ENCODE measurements at regions not wholly inside any gene's neighbourhood (a gene's known extent, or its start where the extent isn't known, plus 50 kb on each side); places are given as distances from the start of the nearest gene placed in this dataset.
"Not testable (repeated sequence)": the region's sequence is repeated elsewhere in the genome, so short reads cannot be mapped to it uniquely, and the experiment has no call there.

- H3K27me3 ChIP-seq (ENCODE audit: control insufficient read depth in 3 of 3, insufficient read depth in 3 of 3, low read length in 3 of 3) = no peaks in the 10 kb centered on the region
- no peaks in the 10 kb centered on the region for H3K4me1 ChIP-seq (ENCODE audit: control insufficient read depth in 3 of 3, insufficient read depth in 3 of 3, low read length in 3 of 3)
- no peaks in the 10 kb centered on the region for H3K9me3 ChIP-seq (ENCODE audit: control insufficient read depth in 3 of 3, low read length in 3 of 3)
- no peak overlapping the region for H3K27ac ChIP-seq (ENCODE audit: low read depth, low read length)
- no peak overlapping the region for H3K4me3 ChIP-seq (ENCODE audit: low read length in 3 of 3)
- H3K9ac ChIP-seq (ENCODE audit: low read depth in 1 of 3, low read length in 3 of 3) = no peak overlapping the region
- H3K36me3 ChIP-seq (ENCODE audit: control insufficient read depth in 3 of 3, insufficient read depth in 3 of 3, low read length in 3 of 3) = no peaks in the 10 kb centered on the region
Measured at GRCh38 chr9:25472681-25473080, 205.6 kb downstream of the TUSC1 start.

GRCh38 chr9:25472085-25472607 is 206.1 kb downstream of the TUSC1 start:
- Histone ChIP-seq H3K9me3 (ENCODE audit: control insufficient read depth in 3 of 3, low read length in 3 of 3) (no peaks in the 10 kb centered on the region), H3K4me3 (ENCODE audit: low read length in 3 of 3) (no peak overlapping the region), H3K27ac (ENCODE audit: low read depth, low read length) (no peak overlapping the region), H3K9ac (ENCODE audit: low read depth in 1 of 3, low read length in 3 of 3) (no peak overlapping the region), H3K27me3 (ENCODE audit: control insufficient read depth in 3 of 3, insufficient read depth in 3 of 3, low read length in 3 of 3) (no peaks in the 10 kb centered on the region), H3K4me1 (ENCODE audit: control insufficient read depth in 3 of 3, insufficient read depth in 3 of 3, low read length in 3 of 3) (no peaks in the 10 kb centered on the region), H3K36me3 (ENCODE audit: control insufficient read depth in 3 of 3, insufficient read depth in 3 of 3, low read length in 3 of 3) (no peaks in the 10 kb centered on the region)

GRCh38 chr9:25461416-25461815 is 216.8 kb downstream of the TUSC1 start:
- Histone ChIP-seq H3K4me1 (ENCODE audit: control insufficient read depth in 3 of 3, insufficient read depth in 3 of 3, low read length in 3 of 3) (no peaks in the 10 kb centered on the region), H3K27ac (ENCODE audit: low read depth, low read length) (no peak overlapping the region), H3K4me3 (ENCODE audit: low read length in 3 of 3) (no peak overlapping the region), H3K27me3 (ENCODE audit: control insufficient read depth in 3 of 3, insufficient read depth in 3 of 3, low read length in 3 of 3) (no peaks in the 10 kb centered on the region), H3K9me3 (ENCODE audit: control insufficient read depth in 3 of 3, low read length in 3 of 3) (no peaks in the 10 kb centered on the region), H3K9ac (ENCODE audit: low read depth in 1 of 3, low read length in 3 of 3) (no peak overlapping the region), H3K36me3 (ENCODE audit: control insufficient read depth in 3 of 3, insufficient read depth in 3 of 3, low read length in 3 of 3) (no peaks in the 10 kb centered on the region)

- H3K4me1 ChIP-seq (ENCODE audit: control insufficient read depth in 3 of 3, insufficient read depth in 3 of 3, low read length in 3 of 3) = no peaks in the 10 kb centered on the region
- no peak overlapping the region for H3K9ac ChIP-seq (ENCODE audit: low read depth in 1 of 3, low read length in 3 of 3)
- no peak overlapping the region for H3K27ac ChIP-seq (ENCODE audit: low read depth, low read length)
- no peak overlapping the region for H3K4me3 ChIP-seq (ENCODE audit: low read length in 3 of 3)
- no peaks in the 10 kb centered on the region for H3K36me3 ChIP-seq (ENCODE audit: control insufficient read depth in 3 of 3, insufficient read depth in 3 of 3, low read length in 3 of 3)
- H3K27me3 ChIP-seq (ENCODE audit: control insufficient read depth in 3 of 3, insufficient read depth in 3 of 3, low read length in 3 of 3) = no peaks in the 10 kb centered on the region
- no peaks in the 10 kb centered on the region for H3K9me3 ChIP-seq (ENCODE audit: control insufficient read depth in 3 of 3, low read length in 3 of 3)
Measured at GRCh38 chr9:25453875-25454274, 224.4 kb downstream of the TUSC1 start.

- H3K27me3 ChIP-seq (ENCODE audit: control insufficient read depth in 3 of 3, insufficient read depth in 3 of 3, low read length in 3 of 3) = no peaks in the 10 kb centered on the region
- no peak overlapping the region for H3K27ac ChIP-seq (ENCODE audit: low read depth, low read length)
- H3K9ac ChIP-seq (ENCODE audit: low read depth in 1 of 3, low read length in 3 of 3) = no peak overlapping the region
- H3K9me3 ChIP-seq (ENCODE audit: control insufficient read depth in 3 of 3, low read length in 3 of 3) = no peaks in the 10 kb centered on the region
- H3K36me3 ChIP-seq (ENCODE audit: control insufficient read depth in 3 of 3, insufficient read depth in 3 of 3, low read length in 3 of 3) = no peaks in the 10 kb centered on the region
- no peaks in the 10 kb centered on the region for H3K4me1 ChIP-seq (ENCODE audit: control insufficient read depth in 3 of 3, insufficient read depth in 3 of 3, low read length in 3 of 3)
- H3K4me3 ChIP-seq (ENCODE audit: low read length in 3 of 3) = no peak overlapping the region
Measured at GRCh38 chr9:25449503-25449902, 228.7 kb downstream of the TUSC1 start.

- H3K27ac ChIP-seq (ENCODE audit: low read depth, low read length); H3K4me1 ChIP-seq (ENCODE audit: control insufficient read depth in 3 of 3, insufficient read depth in 3 of 3, low read length in 3 of 3); H3K27me3 ChIP-seq (ENCODE audit: control insufficient read depth in 3 of 3, insufficient read depth in 3 of 3, low read length in 3 of 3); H3K4me3 ChIP-seq (ENCODE audit: low read length in 3 of 3); H3K9me3 ChIP-seq (ENCODE audit: control insufficient read depth in 3 of 3, low read length in 3 of 3); H3K36me3 ChIP-seq (ENCODE audit: control insufficient read depth in 3 of 3, insufficient read depth in 3 of 3, low read length in 3 of 3); H3K9ac ChIP-seq (ENCODE audit: low read depth in 1 of 3, low read length in 3 of 3): not testable (repeated sequence)
Measured at GRCh38 chr9:25445721-25446120, 232.5 kb downstream of the TUSC1 start.

- H3K9me3 ChIP-seq (ENCODE audit: control insufficient read depth in 3 of 3, low read length in 3 of 3) = no peaks in the 10 kb centered on the region
- H3K36me3 ChIP-seq (ENCODE audit: control insufficient read depth in 3 of 3, insufficient read depth in 3 of 3, low read length in 3 of 3) = no peaks in the 10 kb centered on the region
- H3K4me3 ChIP-seq (ENCODE audit: low read length in 3 of 3) = no peak overlapping the region
- no peak overlapping the region for H3K27ac ChIP-seq (ENCODE audit: low read depth, low read length)
- no peaks in the 10 kb centered on the region for H3K4me1 ChIP-seq (ENCODE audit: control insufficient read depth in 3 of 3, insufficient read depth in 3 of 3, low read length in 3 of 3)
- H3K9ac ChIP-seq (ENCODE audit: low read depth in 1 of 3, low read length in 3 of 3) = no peak overlapping the region
- no peaks in the 10 kb centered on the region for H3K27me3 ChIP-seq (ENCODE audit: control insufficient read depth in 3 of 3, insufficient read depth in 3 of 3, low read length in 3 of 3)
Measured at GRCh38 chr9:25442526-25442925, 235.7 kb downstream of the TUSC1 start.

- Histone ChIP-seq H3K4me3 (ENCODE audit: low read length in 3 of 3) (no peak overlapping the region), H3K9me3 (ENCODE audit: control insufficient read depth in 3 of 3, low read length in 3 of 3) (peaks cover 0 to 3% (median 0%) of the 10 kb centered on the region in 3 donors), H3K36me3 (ENCODE audit: control insufficient read depth in 3 of 3, insufficient read depth in 3 of 3, low read length in 3 of 3) (no peaks in the 10 kb centered on the region), H3K4me1 (ENCODE audit: control insufficient read depth in 3 of 3, insufficient read depth in 3 of 3, low read length in 3 of 3) (no peaks in the 10 kb centered on the region), H3K9ac (ENCODE audit: low read depth in 1 of 3, low read length in 3 of 3) (no peak overlapping the region), H3K27me3 (ENCODE audit: control insufficient read depth in 3 of 3, insufficient read depth in 3 of 3, low read length in 3 of 3) (no peaks in the 10 kb centered on the region), H3K27ac (ENCODE audit: low read depth, low read length) (no peak overlapping the region)
Measured at GRCh38 chr9:25427898-25428297, 250.3 kb downstream of the TUSC1 start.

GRCh38 chr9:25427290-25427689 is 251.0 kb downstream of the TUSC1 start:
- Histone ChIP-seq H3K4me1 (ENCODE audit: control insufficient read depth in 3 of 3, insufficient read depth in 3 of 3, low read length in 3 of 3) (no peaks in the 10 kb centered on the region), H3K4me3 (ENCODE audit: low read length in 3 of 3) (no peak overlapping the region), H3K27ac (ENCODE audit: low read depth, low read length) (no peak overlapping the region), H3K27me3 (ENCODE audit: control insufficient read depth in 3 of 3, insufficient read depth in 3 of 3, low read length in 3 of 3) (no peaks in the 10 kb centered on the region), H3K9me3 (ENCODE audit: control insufficient read depth in 3 of 3, low read length in 3 of 3) (no peaks in the 10 kb centered on the region), H3K36me3 (ENCODE audit: control insufficient read depth in 3 of 3, insufficient read depth in 3 of 3, low read length in 3 of 3) (no peaks in the 10 kb centered on the region), H3K9ac (ENCODE audit: low read depth in 1 of 3, low read length in 3 of 3) (no peak overlapping the region)

GRCh38 chr9:25421560-25421959 is 256.7 kb downstream of the TUSC1 start:
- Histone ChIP-seq H3K9me3 (ENCODE audit: control insufficient read depth in 3 of 3, low read length in 3 of 3) (no peaks in the 10 kb centered on the region), H3K4me3 (ENCODE audit: low read length in 3 of 3) (no peak overlapping the region), H3K36me3 (ENCODE audit: control insufficient read depth in 3 of 3, insufficient read depth in 3 of 3, low read length in 3 of 3) (no peaks in the 10 kb centered on the region), H3K9ac (ENCODE audit: low read depth in 1 of 3, low read length in 3 of 3) (no peak overlapping the region), H3K27ac (ENCODE audit: low read depth, low read length) (no peak overlapping the region), H3K4me1 (ENCODE audit: control insufficient read depth in 3 of 3, insufficient read depth in 3 of 3, low read length in 3 of 3) (no peaks in the 10 kb centered on the region), H3K27me3 (ENCODE audit: control insufficient read depth in 3 of 3, insufficient read depth in 3 of 3, low read length in 3 of 3) (no peaks in the 10 kb centered on the region)

- no peaks in the 10 kb centered on the region for H3K36me3 ChIP-seq (ENCODE audit: control insufficient read depth in 3 of 3, insufficient read depth in 3 of 3, low read length in 3 of 3)
- H3K27ac ChIP-seq (ENCODE audit: low read depth, low read length) = no peak overlapping the region
- H3K9ac ChIP-seq (ENCODE audit: low read depth in 1 of 3, low read length in 3 of 3) = no peak overlapping the region
- no peaks in the 10 kb centered on the region for H3K27me3 ChIP-seq (ENCODE audit: control insufficient read depth in 3 of 3, insufficient read depth in 3 of 3, low read length in 3 of 3)
- H3K4me3 ChIP-seq (ENCODE audit: low read length in 3 of 3) = no peak overlapping the region
- peaks cover 0 to 5% (median 0%) of the 10 kb centered on the region in 3 donors for H3K4me1 ChIP-seq (ENCODE audit: control insufficient read depth in 3 of 3, insufficient read depth in 3 of 3, low read length in 3 of 3)
- no peaks in the 10 kb centered on the region for H3K9me3 ChIP-seq (ENCODE audit: control insufficient read depth in 3 of 3, low read length in 3 of 3)
Measured at GRCh38 chr9:25418974-25419373, 259.3 kb downstream of the TUSC1 start.
